GM12878 (cell line): ENCODE measurements at regions not wholly inside any gene's neighbourhood (a gene's known extent, or its start where the extent isn't known, plus 50 kb on each side); places are given as distances from the start of the nearest gene placed in this dataset.

Experiments
- ATAC-seq: fragments of 200-7000 bp; cut with Tn5 transposase; 3 replicates; pipeline ENCODE4 v1.9.1; 2020; ENCODE audit warnings: mild to moderate bottlenecking, moderate library complexity
- BruUV-seq: library from RNA; stranded (reverse); fragments of 400-500 nt; replicated peaks from 2 replicates; lab custom pipeline; 2021; lab: Mats Ljungman, UMichigan
- CTCF ChIA-PET: fragments of 300-600 bp; sonication (Branson Sonifier 250); formaldehyde crosslinking; extraction: SDS; loops from one replicate; lab custom pipeline; 2021; ENCODE audit warnings: inconsistent platforms; lab: Yijun Ruan, JAX
- POLR2A ChIA-PET: fragments of 350-600 bp; formaldehyde crosslinking; extraction: SDS; loops from one replicate; lab custom pipeline; 2021; ENCODE audit warnings: inconsistent platforms; lab: Charles Lee
- RAD21 ChIA-PET: fragments of 300-600 bp; sonication (Branson Sonifier 250); formaldehyde crosslinking; loops from one replicate; lab custom pipeline; 2023; ENCODE audit warnings: antibody characterized with exemption; ENCODE audit not compliant: unreplicated experiment; lab: Charles Lee
- SMC1A ChIA-PET: fragments of 300-600 bp; sonication (Branson Sonifier 250); formaldehyde crosslinking; loops from one replicate; lab custom pipeline; 2023; ENCODE audit not compliant: unreplicated experiment, uncharacterized antibody; lab: Charles Lee
- DNase-seq: peaks from one replicate; pipeline ENCODE4 v3.0.0-alpha.2; 2011; ENCODE audit warnings: low read depth, low spot score
- FAIRE-seq: peaks from 3 replicates; lab custom pipeline; 2011; peaks lifted over from hg19 to GRCh38; lab: Jason Lieb, UNC
- H2AFZ ChIP-seq: 2 replicates; pipeline ENCODE4 v1.6.0; 2011; ENCODE audit warnings: low read depth, low read length, control low read depth; ENCODE audit not compliant: control insufficient read depth
- H3K27ac ChIP-seq: 2 replicates; pipeline ENCODE4 v1.5.1; 2011; ENCODE audit warnings: control low read depth; ENCODE audit not compliant: control insufficient read depth, insufficient read depth
- H3K27me3 ChIP-seq, 2 experiments: replicated peaks in 1 of 2; 2 replicates each; pipeline versions ENCODE4 v1.6.0 to v1.6.1; 2011; ENCODE audit warnings: low read length in 1 of 2; ENCODE audit not compliant: control insufficient read depth in 2 of 2, insufficient read depth in 2 of 2
- H3K36me3 ChIP-seq, 2 experiments: 2 replicates each; pipeline ENCODE4 v1.5.1; 2011; ENCODE audit warnings: low read length in 1 of 2; ENCODE audit not compliant: control insufficient read depth in 2 of 2, insufficient read depth in 2 of 2
- H3K4me1 ChIP-seq: 2 replicates; pipeline ENCODE4 v1.6.1; 2011; ENCODE audit warnings: mild to moderate bottlenecking, low read length, moderate library complexity, mixed read lengths; ENCODE audit not compliant: control insufficient read depth, insufficient read depth
- H3K4me2 ChIP-seq: 2 replicates; pipeline ENCODE4 v1.6.0; 2011; ENCODE audit warnings: control low read depth; ENCODE audit not compliant: control insufficient read depth, insufficient read depth
- H3K4me3 ChIP-seq: fragments of 200-600 bp; sonication (generic); 2 replicates; pipeline ENCODE4 v1.5.1; 2016
- H3K79me2 ChIP-seq: 2 replicates; pipeline ENCODE4 v1.6.0; 2011; ENCODE audit warnings: low read length; ENCODE audit not compliant: control insufficient read depth, insufficient read depth
- H3K9ac ChIP-seq: 2 replicates; pipeline ENCODE4 v1.8.0; 2011; ENCODE audit warnings: low read length, control low read depth, mixed read lengths; ENCODE audit not compliant: control insufficient read depth, insufficient read depth
- H3K9me3 ChIP-seq: replicated peaks from 3 replicates; pipeline ENCODE4 v1.5.1; 2011; ENCODE audit warnings: mild to moderate bottlenecking, low read length; ENCODE audit not compliant: control insufficient read depth, insufficient read depth
- H4K20me1 ChIP-seq: 2 replicates; pipeline ENCODE4 v1.6.0; 2011; ENCODE audit not compliant: control insufficient read depth, insufficient read depth
- CBFB ChIP-seq: IDR thresholded peaks from 2 replicates; pipeline ENCODE4 v1.6.1; 2016; ENCODE audit warnings: antibody characterized with exemption, low read depth
- CBX5 ChIP-seq: sonication (generic); IDR thresholded peaks from 2 replicates; pipeline ENCODE4 v1.6.1; 2016; ENCODE audit warnings: low read depth, moderate library complexity, mild to moderate bottlenecking, inconsistent platforms
- CEBPB ChIP-seq, 2 experiments: fragments of 150-350 bp in 1 of 2; IDR thresholded peaks; 2 replicates each; pipeline ENCODE4 v1.6.1; 2012 to 2014; ENCODE audit warnings: low read depth in 2 of 2, low read length in 2 of 2, borderline replicate concordance in 1 of 2, inconsistent platforms in 1 of 2
- EED ChIP-seq: sonication (generic); IDR thresholded peaks from 2 replicates; pipeline ENCODE4 v1.6.1; 2016; ENCODE audit warnings: antibody characterized with exemption, low read depth
- EGR1 ChIP-seq, 2 experiments: IDR thresholded peaks; 1 replicate in 1 of 2; 2 replicates in 1 of 2; pipeline ENCODE4 v1.6.1; 2011 to 2012; ENCODE audit warnings: low read depth in 2 of 2, low read length in 2 of 2, borderline replicate concordance in 1 of 2, mild to moderate bottlenecking in 1 of 2, moderate library complexity in 1 of 2
- GABPA ChIP-seq: IDR thresholded peaks from 2 replicates; pipeline ENCODE4 v1.6.1; 2014; ENCODE audit warnings: antibody characterized with exemption, low read depth, mild to moderate bottlenecking, inconsistent platforms
- IKZF2 ChIP-seq, 2 experiments: fragments of 450-650 bp; IDR thresholded peaks; 2 replicates each; pipeline ENCODE4 v1.6.1; 2017; ENCODE audit warnings: mild to moderate bottlenecking in 2 of 2, moderate library complexity in 2 of 2
- MTA3 ChIP-seq: IDR thresholded peaks from 2 replicates; pipeline ENCODE4 v1.6.1; 2012; ENCODE audit warnings: low read length, inconsistent platforms, borderline replicate concordance
- RELA ChIP-seq: fragments of 450-650 bp; IDR thresholded peaks from 2 replicates; pipeline ENCODE4 v1.8.0; 2014; ENCODE audit warnings: borderline replicate concordance; ENCODE audit not compliant: partially characterized antibody
- SREBF1 ChIP-seq: IDR thresholded peaks from 2 replicates; pipeline ENCODE4 v1.6.1; 2012; ENCODE audit warnings: mild to moderate bottlenecking, low read length
- TCF12 ChIP-seq: IDR thresholded peaks from 2 replicates; pipeline ENCODE4 v1.6.1; 2011; ENCODE audit warnings: low read depth, mild to moderate bottlenecking, low read length
- ZSCAN29 ChIP-seq: fragments of 450-650 bp; IDR thresholded peaks from 2 replicates; pipeline ENCODE4 v1.6.1; 2017; ENCODE audit warnings: mild to moderate bottlenecking, moderate library complexity
- WGBS: methylation state at CpG from one replicate; pipeline ENCODE4 v1.1.6; 2016; ENCODE audit warnings: low lambda C conversion rate; ENCODE audit not compliant: insufficient replicate concordance, insufficient coverage; ENCODE audit errors: missing lambda C conversion rate; 5-methylcytosine and 5-hydroxymethylcytosine counted together
- in situ Hi-C: fragments of 300-500 bp; cut with MboI; formaldehyde crosslinking; loops from 9 replicates; pipeline ENCODE4 v1.14.3; 2018; ENCODE audit warnings: mixed read lengths
- intact Hi-C: fragments of 100-400 bp; cut with micrococcal nuclease; formaldehyde crosslinking; loops from one replicate; pipeline ENCODE4 v1.14.2; 2022; ENCODE audit not compliant: unreplicated experiment
- TF ChIP-seq, protein P1 (sequence below): fragments of 450-650 bp; IDR thresholded peaks from 2 replicates; pipeline ENCODE4 v1.6.1; 2016; ENCODE audit warnings: mild to moderate bottlenecking, moderate library complexity, borderline replicate concordance
- TF ChIP-seq, protein P2 (sequence below): IDR thresholded peaks from 2 replicates; pipeline ENCODE4 v1.6.1; 2012; ENCODE audit warnings: low read depth, low read length, improper control_type of control experiment
- TF ChIP-seq, protein P3 (sequence below): IDR thresholded peaks from 2 replicates; pipeline ENCODE4 v1.6.1; 2012; ENCODE audit warnings: low read depth, low read length, improper control_type of control experiment
- TF ChIP-seq, protein P4 (sequence below): IDR thresholded peaks from 2 replicates; pipeline ENCODE4 v1.6.1; 2012; ENCODE audit warnings: low read length, inconsistent platforms
- TF ChIP-seq, protein P5 (sequence below): fragments of 450-650 bp; IDR thresholded peaks from 2 replicates; pipeline ENCODE4 v1.6.1; 2017; ENCODE audit warnings: borderline replicate concordance

DNA sequence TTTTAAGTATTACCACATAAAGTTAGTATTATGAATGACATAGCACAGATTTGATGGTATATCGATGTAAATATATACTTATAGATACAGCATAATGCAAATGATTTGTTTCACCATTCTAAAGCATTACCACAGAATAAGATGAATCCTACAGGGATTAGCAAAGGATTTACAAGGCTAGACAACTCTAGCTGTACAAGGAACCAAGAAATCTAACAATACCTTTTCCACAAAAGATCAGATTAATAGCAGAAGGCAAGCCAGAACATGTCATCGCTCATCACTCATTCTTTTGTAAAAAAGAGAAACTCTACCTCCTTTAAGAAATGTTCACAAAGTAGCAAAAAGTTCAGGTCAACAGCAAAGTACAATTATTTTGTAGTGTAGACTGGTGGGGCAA is 105.1 kb upstream of the ANK3 start:
- no peak for ATAC-seq
- no peak overlapping the region for H3K9ac ChIP-seq
- H3K79me2 ChIP-seq, result no peaks in the 10 kb centered on the region
- in situ Hi-C loops, result no loop called here
- ChIA-PET POLR2A (no interaction called here), SMC1A (no interaction called here), RAD21 (no interaction called here), CTCF (interaction anchor here (1.3 kb wide), 1 partner anchor 13 kb away, joined by 3 read pairs; no protein-coding TSS in a partner anchor)
- H4K20me1 ChIP-seq, result no peaks in the 10 kb centered on the region
- H3K36me3 ChIP-seq, result no peaks in the 10 kb centered on the region
- H3K4me3 ChIP-seq, result no peak overlapping the region
- no peaks in the 10 kb centered on the region for H3K9me3 ChIP-seq
- H3K27ac ChIP-seq, result no peak overlapping the region
- intact Hi-C loops, result no loop called here
- DNase-seq, result no peak
- no peaks in the 10 kb centered on the region for H3K4me1 ChIP-seq
- no peaks in the 10 kb centered on the region; a peak in 1 of 4 replicates for H3K27me3 ChIP-seq
- no peak overlapping the region for H2AFZ ChIP-seq
- no peak for FAIRE-seq
- 51% methylated on average over 2 of the region's 2 CpGs for WGBS
- BruUV-seq, result no TSS peak
- H3K4me2 ChIP-seq, result no peak overlapping the region
- TF ChIP-seq EED (no peak), CBX5 (no peak), TCF12 (no peak), RELA (no peak), CBFB (no peak), EGR1 (IDR thresholded peaks at IDR 0.05; ENCODE audit: borderline replicate concordance in 1 of 2, low read depth in 2 of 2, low read length in 2 of 2) (no peak), CEBPB (IDR thresholded peaks at IDR 0.05; ENCODE audit: borderline replicate concordance in 1 of 2, low read depth in 2 of 2, low read length in 2 of 2) (no peak), IKZF2 (IDR thresholded peaks at IDR 0.05) (no peak), ZSCAN29 (no peak), GABPA (no peak), MTA3 (no peak), SREBF1 (no peak)
- TF ChIP-seq, protein P1, sequence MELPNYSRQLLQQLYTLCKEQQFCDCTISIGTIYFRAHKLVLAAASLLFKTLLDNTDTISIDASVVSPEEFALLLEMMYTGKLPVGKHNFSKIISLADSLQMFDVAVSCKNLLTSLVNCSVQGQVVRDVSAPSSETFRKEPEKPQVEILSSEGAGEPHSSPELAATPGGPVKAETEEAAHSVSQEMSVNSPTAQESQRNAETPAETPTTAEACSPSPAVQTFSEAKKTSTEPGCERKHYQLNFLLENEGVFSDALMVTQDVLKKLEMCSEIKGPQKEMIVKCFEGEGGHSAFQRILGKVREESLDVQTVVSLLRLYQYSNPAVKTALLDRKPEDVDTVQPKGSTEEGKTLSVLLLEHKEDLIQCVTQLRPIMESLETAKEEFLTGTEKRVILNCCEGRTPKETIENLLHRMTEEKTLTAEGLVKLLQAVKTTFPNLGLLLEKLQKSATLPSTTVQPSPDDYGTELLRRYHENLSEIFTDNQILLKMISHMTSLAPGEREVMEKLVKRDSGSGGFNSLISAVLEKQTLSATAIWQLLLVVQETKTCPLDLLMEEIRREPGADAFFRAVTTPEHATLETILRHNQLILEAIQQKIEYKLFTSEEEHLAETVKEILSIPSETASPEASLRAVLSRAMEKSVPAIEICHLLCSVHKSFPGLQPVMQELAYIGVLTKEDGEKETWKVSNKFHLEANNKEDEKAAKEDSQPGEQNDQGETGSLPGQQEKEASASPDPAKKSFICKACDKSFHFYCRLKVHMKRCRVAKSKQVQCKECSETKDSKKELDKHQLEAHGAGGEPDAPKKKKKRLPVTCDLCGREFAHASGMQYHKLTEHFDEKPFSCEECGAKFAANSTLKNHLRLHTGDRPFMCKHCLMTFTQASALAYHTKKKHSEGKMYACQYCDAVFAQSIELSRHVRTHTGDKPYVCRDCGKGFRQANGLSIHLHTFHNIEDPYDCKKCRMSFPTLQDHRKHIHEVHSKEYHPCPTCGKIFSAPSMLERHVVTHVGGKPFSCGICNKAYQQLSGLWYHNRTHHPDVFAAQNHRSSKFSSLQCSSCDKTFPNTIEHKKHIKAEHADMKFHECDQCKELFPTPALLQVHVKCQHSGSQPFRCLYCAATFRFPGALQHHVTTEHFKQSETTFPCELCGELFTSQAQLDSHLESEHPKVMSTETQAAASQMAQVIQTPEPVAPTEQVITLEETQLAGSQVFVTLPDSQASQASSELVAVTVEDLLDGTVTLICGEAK, result no peak
- TF ChIP-seq, protein P2, sequence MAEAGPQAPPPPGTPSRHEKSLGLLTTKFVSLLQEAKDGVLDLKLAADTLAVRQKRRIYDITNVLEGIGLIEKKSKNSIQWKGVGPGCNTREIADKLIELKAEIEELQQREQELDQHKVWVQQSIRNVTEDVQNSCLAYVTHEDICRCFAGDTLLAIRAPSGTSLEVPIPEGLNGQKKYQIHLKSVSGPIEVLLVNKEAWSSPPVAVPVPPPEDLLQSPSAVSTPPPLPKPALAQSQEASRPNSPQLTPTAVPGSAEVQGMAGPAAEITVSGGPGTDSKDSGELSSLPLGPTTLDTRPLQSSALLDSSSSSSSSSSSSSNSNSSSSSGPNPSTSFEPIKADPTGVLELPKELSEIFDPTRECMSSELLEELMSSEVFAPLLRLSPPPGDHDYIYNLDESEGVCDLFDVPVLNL, result no peak
- TF ChIP-seq, protein P3, sequence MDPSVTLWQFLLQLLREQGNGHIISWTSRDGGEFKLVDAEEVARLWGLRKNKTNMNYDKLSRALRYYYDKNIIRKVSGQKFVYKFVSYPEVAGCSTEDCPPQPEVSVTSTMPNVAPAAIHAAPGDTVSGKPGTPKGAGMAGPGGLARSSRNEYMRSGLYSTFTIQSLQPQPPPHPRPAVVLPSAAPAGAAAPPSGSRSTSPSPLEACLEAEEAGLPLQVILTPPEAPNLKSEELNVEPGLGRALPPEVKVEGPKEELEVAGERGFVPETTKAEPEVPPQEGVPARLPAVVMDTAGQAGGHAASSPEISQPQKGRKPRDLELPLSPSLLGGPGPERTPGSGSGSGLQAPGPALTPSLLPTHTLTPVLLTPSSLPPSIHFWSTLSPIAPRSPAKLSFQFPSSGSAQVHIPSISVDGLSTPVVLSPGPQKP, result no peak
- TF ChIP-seq, protein P4, sequence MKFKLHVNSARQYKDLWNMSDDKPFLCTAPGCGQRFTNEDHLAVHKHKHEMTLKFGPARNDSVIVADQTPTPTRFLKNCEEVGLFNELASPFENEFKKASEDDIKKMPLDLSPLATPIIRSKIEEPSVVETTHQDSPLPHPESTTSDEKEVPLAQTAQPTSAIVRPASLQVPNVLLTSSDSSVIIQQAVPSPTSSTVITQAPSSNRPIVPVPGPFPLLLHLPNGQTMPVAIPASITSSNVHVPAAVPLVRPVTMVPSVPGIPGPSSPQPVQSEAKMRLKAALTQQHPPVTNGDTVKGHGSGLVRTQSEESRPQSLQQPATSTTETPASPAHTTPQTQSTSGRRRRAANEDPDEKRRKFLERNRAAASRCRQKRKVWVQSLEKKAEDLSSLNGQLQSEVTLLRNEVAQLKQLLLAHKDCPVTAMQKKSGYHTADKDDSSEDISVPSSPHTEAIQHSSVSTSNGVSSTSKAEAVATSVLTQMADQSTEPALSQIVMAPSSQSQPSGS, result no peak
- TF ChIP-seq, protein P5, sequence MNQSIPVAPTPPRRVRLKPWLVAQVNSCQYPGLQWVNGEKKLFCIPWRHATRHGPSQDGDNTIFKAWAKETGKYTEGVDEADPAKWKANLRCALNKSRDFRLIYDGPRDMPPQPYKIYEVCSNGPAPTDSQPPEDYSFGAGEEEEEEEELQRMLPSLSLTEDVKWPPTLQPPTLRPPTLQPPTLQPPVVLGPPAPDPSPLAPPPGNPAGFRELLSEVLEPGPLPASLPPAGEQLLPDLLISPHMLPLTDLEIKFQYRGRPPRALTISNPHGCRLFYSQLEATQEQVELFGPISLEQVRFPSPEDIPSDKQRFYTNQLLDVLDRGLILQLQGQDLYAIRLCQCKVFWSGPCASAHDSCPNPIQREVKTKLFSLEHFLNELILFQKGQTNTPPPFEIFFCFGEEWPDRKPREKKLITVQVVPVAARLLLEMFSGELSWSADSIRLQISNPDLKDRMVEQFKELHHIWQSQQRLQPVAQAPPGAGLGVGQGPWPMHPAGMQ, result no peak
